ENCODE measurements at regions not wholly inside any gene's neighbourhood (a gene's known extent, or its start where the extent isn't known, plus 50 kb on each side); places are given as distances from the start of the nearest gene placed in this dataset.

GRCh38 chr2:831225-831536, 119.5 kb upstream of the SNTG2 start:
- DNase-seq (ENCODE audit: low read depth in 2 of 2), result no peak

- no peak for DNase-seq (ENCODE audit: low read depth in 2 of 2)
These were observed 120.0 kb upstream of the SNTG2 start for GRCh38 chr2:830419-831224.

- no peak for DNase-seq (ENCODE audit: low read depth in 2 of 2)
These were observed 121.6 kb upstream of the SNTG2 start for GRCh38 chr2:829047-829446.

- no peak for DNase-seq (ENCODE audit: low read depth in 2 of 2)
These were observed 125.7 kb upstream of the SNTG2 start for GRCh38 chr2:824954-825353.

GRCh38 chr2:824524-824923, 126.1 kb upstream of the SNTG2 start:
- DNase-seq (ENCODE audit: low read depth in 2 of 2), result no peak

- no peak for DNase-seq (ENCODE audit: low read depth in 2 of 2)
These were observed 129.1 kb upstream of the SNTG2 start for GRCh38 chr2:821546-821945.

GRCh38 chr2:819601-820000, 131.0 kb upstream of the SNTG2 start:
- DNase-seq (ENCODE audit: low read depth in 2 of 2), result no peak

GRCh38 chr2:819121-819520, 131.5 kb upstream of the SNTG2 start:
- no peak for DNase-seq (ENCODE audit: low read depth in 2 of 2)

- DNase-seq (ENCODE audit: low read depth in 2 of 2), result no peak
These were observed 133.2 kb upstream of the SNTG2 start for GRCh38 chr2:817336-818015.

- no peak for DNase-seq (ENCODE audit: low read depth in 2 of 2)
These were observed 134.4 kb upstream of the SNTG2 start for GRCh38 chr2:816278-816677.

- DNase-seq (ENCODE audit: low read depth in 2 of 2), result no peak
These were observed 133.2 kb upstream of the TMEM18 start for GRCh38 chr2:810397-810796.

- DNase-seq (ENCODE audit: low read depth in 2 of 2), result no peak
These were observed 130.1 kb upstream of the TMEM18 start for GRCh38 chr2:807300-807699.

- no peak for DNase-seq (ENCODE audit: low read depth in 2 of 2)
These were observed 128.5 kb upstream of the TMEM18 start for GRCh38 chr2:805664-806063.

GRCh38 chr2:797993-798392, 120.8 kb upstream of the TMEM18 start:
- DNase-seq (ENCODE audit: low read depth in 2 of 2), result no peak

- DNase-seq (ENCODE audit: low read depth in 2 of 2), result no peak
These were observed 120.3 kb upstream of the TMEM18 start for GRCh38 chr2:797556-797955.

- DNase-seq (ENCODE audit: low read depth in 2 of 2), result no peak
These were observed 119.2 kb upstream of the TMEM18 start for GRCh38 chr2:796141-796985.

GRCh38 chr2:795531-796041, 118.4 kb upstream of the TMEM18 start:
- no peak for DNase-seq (ENCODE audit: low read depth in 2 of 2)

- no peak for DNase-seq (ENCODE audit: low read depth in 2 of 2)
These were observed 117.5 kb upstream of the TMEM18 start for GRCh38 chr2:794554-795241.

- no peak for DNase-seq (ENCODE audit: low read depth in 2 of 2)
These were observed 116.0 kb upstream of the TMEM18 start for GRCh38 chr2:793236-793635.

- no peak for DNase-seq (ENCODE audit: low read depth in 2 of 2)
These were observed 115.5 kb upstream of the TMEM18 start for GRCh38 chr2:792687-793086.

- no peak for DNase-seq (ENCODE audit: low read depth in 2 of 2)
These were observed 113.5 kb upstream of the TMEM18 start for GRCh38 chr2:790634-791245.
